NOMO-1 treated with DMSO at 0.1 percent for 48 hours (cell line): ENCODE measurements at regions not wholly inside any gene's neighbourhood (a gene's known extent, or its start where the extent isn't known, plus 50 kb on each side); places are given as distances from the start of the nearest gene placed in this dataset.

Experiments
- DNase-seq: peaks from one replicate; lab custom pipeline; 2025; ENCODE audit not compliant: unreplicated experiment; lab: John Stamatoyannopoulos, UW

GRCh38 chr14:87073880-87074570 lies 919.0 kb downstream of the GALC start:
- DNase-seq = no peak

GRCh38 chr14:87067591-87067990 lies 925.4 kb downstream of the GALC start:
- no peak for DNase-seq

GRCh38 chr14:87067061-87067460 lies 925.9 kb downstream of the GALC start:
- DNase-seq = no peak

GRCh38 chr14:87066221-87066817 lies 926.7 kb downstream of the GALC start:
- no peak for DNase-seq

- no peak for DNase-seq
Observed at GRCh38 chr14:87065366-87065765, 927.6 kb downstream of the GALC start.

- no peak for DNase-seq
Observed at GRCh38 chr14:87063181-87063580, 929.8 kb downstream of the GALC start.

- DNase-seq = no peak
Observed at GRCh38 chr14:87060405-87060804, 932.6 kb downstream of the GALC start.

GRCh38 chr14:87059060-87059839 lies 933.7 kb downstream of the GALC start:
- no peak for DNase-seq

- no peak for DNase-seq
Observed at GRCh38 chr14:87055007-87055406, 938.0 kb downstream of the GALC start.

- no peak for DNase-seq
Observed at GRCh38 chr14:87052646-87053225, 940.2 kb downstream of the GALC start.

- DNase-seq = no peak
Observed at GRCh38 chr14:87050421-87050820, 942.6 kb downstream of the GALC start.

GRCh38 chr14:87049950-87050349 lies 943.0 kb downstream of the GALC start:
- DNase-seq = peak; percentile 4

- no peak for DNase-seq
Observed at GRCh38 chr14:87046960-87047359, 946.0 kb downstream of the GALC start.

- no peak for DNase-seq
Observed at GRCh38 chr14:87045956-87046355, 947.0 kb downstream of the GALC start.

GRCh38 chr14:87045246-87045645 lies 947.7 kb downstream of the GALC start:
- DNase-seq = no peak

- DNase-seq = no peak
Observed at GRCh38 chr14:87044807-87045206, 948.2 kb downstream of the GALC start.

GRCh38 chr14:87043667-87044200 lies 949.2 kb downstream of the GALC start:
- DNase-seq = no peak

- DNase-seq = no peak
Observed at GRCh38 chr14:87042354-87042753, 950.6 kb downstream of the GALC start.

GRCh38 chr14:87041290-87042020 lies 951.5 kb downstream of the GALC start:
- DNase-seq = no peak

- no peak for DNase-seq
Observed at GRCh38 chr14:87034680-87035079, 958.3 kb downstream of the GALC start.

- no peak for DNase-seq
Observed at GRCh38 chr14:87030197-87030596, 962.8 kb downstream of the GALC start.
